ENCODE measurements at regions not wholly inside any gene's neighbourhood (a gene's known extent, or its start where the extent isn't known, plus 50 kb on each side); places are given as distances from the start of the nearest gene placed in this dataset.

DNA sequence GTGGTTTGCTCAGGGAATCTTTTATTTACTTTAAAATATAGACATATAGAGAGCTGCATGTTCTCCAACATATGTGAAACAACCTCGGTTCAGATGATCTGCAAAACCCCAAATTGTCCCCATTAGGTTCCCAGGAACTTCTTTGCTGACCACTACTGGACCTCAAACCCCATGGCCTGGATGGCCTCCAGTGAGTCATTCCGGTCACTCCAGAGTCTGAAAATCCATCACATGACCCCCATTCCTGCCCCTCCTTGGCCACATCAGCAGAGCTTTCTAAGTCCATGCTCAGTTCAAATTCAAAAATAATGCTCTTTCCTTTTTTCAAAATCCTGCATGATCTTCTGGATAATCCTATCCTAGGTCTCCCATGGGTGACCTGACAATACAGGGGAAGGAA lies 271.0 kb downstream of the TNS1 start:
- Histone ChIP-seq H3K36me3 (ENCODE audit: insufficient read depth) (no peaks in the 10 kb centered on the region), H3K4me2 (no peak overlapping the region), H4K20me1 (replicated peaks; ENCODE audit: insufficient read depth) (no peaks in the 10 kb centered on the region), H3K79me2 (replicated peaks; ENCODE audit: insufficient read depth) (no peaks in the 10 kb centered on the region), H3K4me3 (no peak overlapping the region), H3K27ac (ENCODE audit: low read depth) (no peak overlapping the region), H3K4me1 (ENCODE audit: insufficient read depth) (no peaks in the 10 kb centered on the region), H2AFZ (no peak overlapping the region), H3F3A (replicated peaks; ENCODE audit: low read depth) (no peaks in the 10 kb centered on the region), H3K27me3 (ENCODE audit: insufficient read depth) (no peaks in the 10 kb centered on the region), H3K9me2 (ENCODE audit: insufficient read depth) (peaks cover 13% of the 10 kb centered on the region; the same call in 1 of the 2 replicates)
- H3K36me3 Mint-ChIP-seq (ENCODE audit: low read depth) = no peaks in the 10 kb centered on the region
- DNase-seq (ENCODE audit: low spot score) = no peak
- peaks cover 3% of the 10 kb centered on the region for H3K27me3 Mint-ChIP-seq (ENCODE audit: insufficient read depth, low read depth, poor library complexity)
- H3K4me3 Mint-ChIP-seq = no peak overlapping the region
- no peak overlapping the region for H3K27ac Mint-ChIP-seq
- H3K4me1 Mint-ChIP-seq = no peaks in the 10 kb centered on the region
- no peaks in the 10 kb centered on the region for H3K9me3 Mint-ChIP-seq
- TF ChIP-seq ZNF331 (CRISPR knock-in tag; IDR thresholded peaks at IDR 0.05; ENCODE audit: low read depth) (no peak), JUNB (IDR thresholded peaks at IDR 0.05; ENCODE audit: unreplicated experiment) (no peak), ETS1 (IDR thresholded peaks at IDR 0.05) (no peak), EZH2 (IDR thresholded peaks at IDR 0.05; ENCODE audit: low read depth, unreplicated experiment) (no peak), ZNF114 (CRISPR knock-in tag; IDR thresholded peaks at IDR 0.05) (no peak), POLR2AphosphoS5 (IDR thresholded peaks at IDR 0.05; ENCODE audit: low read depth) (no peak), CREB1 (CRISPR knock-in tag; IDR thresholded peaks at IDR 0.05; ENCODE audit: low read depth) (no peak), EZH2phosphoT487 (IDR thresholded peaks at IDR 0.05; ENCODE audit: unreplicated experiment) (no peak), NANOG (IDR thresholded peaks at IDR 0.05; ENCODE audit: borderline replicate concordance) (no peak), STAT1 (IDR thresholded peaks at IDR 0.05; ENCODE audit: unreplicated experiment) (no peak), REST (IDR thresholded peaks at IDR 0.05; ENCODE audit: unreplicated experiment) (no peak)
- TF ChIP-seq, protein P1, sequence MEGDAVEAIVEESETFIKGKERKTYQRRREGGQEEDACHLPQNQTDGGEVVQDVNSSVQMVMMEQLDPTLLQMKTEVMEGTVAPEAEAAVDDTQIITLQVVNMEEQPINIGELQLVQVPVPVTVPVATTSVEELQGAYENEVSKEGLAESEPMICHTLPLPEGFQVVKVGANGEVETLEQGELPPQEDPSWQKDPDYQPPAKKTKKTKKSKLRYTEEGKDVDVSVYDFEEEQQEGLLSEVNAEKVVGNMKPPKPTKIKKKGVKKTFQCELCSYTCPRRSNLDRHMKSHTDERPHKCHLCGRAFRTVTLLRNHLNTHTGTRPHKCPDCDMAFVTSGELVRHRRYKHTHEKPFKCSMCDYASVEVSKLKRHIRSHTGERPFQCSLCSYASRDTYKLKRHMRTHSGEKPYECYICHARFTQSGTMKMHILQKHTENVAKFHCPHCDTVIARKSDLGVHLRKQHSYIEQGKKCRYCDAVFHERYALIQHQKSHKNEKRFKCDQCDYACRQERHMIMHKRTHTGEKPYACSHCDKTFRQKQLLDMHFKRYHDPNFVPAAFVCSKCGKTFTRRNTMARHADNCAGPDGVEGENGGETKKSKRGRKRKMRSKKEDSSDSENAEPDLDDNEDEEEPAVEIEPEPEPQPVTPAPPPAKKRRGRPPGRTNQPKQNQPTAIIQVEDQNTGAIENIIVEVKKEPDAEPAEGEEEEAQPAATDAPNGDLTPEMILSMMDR (conservative IDR thresholded peaks at IDR 0.05; ENCODE audit: low read depth in 2 of 2) = no peak
- TF ChIP-seq, protein P2, sequence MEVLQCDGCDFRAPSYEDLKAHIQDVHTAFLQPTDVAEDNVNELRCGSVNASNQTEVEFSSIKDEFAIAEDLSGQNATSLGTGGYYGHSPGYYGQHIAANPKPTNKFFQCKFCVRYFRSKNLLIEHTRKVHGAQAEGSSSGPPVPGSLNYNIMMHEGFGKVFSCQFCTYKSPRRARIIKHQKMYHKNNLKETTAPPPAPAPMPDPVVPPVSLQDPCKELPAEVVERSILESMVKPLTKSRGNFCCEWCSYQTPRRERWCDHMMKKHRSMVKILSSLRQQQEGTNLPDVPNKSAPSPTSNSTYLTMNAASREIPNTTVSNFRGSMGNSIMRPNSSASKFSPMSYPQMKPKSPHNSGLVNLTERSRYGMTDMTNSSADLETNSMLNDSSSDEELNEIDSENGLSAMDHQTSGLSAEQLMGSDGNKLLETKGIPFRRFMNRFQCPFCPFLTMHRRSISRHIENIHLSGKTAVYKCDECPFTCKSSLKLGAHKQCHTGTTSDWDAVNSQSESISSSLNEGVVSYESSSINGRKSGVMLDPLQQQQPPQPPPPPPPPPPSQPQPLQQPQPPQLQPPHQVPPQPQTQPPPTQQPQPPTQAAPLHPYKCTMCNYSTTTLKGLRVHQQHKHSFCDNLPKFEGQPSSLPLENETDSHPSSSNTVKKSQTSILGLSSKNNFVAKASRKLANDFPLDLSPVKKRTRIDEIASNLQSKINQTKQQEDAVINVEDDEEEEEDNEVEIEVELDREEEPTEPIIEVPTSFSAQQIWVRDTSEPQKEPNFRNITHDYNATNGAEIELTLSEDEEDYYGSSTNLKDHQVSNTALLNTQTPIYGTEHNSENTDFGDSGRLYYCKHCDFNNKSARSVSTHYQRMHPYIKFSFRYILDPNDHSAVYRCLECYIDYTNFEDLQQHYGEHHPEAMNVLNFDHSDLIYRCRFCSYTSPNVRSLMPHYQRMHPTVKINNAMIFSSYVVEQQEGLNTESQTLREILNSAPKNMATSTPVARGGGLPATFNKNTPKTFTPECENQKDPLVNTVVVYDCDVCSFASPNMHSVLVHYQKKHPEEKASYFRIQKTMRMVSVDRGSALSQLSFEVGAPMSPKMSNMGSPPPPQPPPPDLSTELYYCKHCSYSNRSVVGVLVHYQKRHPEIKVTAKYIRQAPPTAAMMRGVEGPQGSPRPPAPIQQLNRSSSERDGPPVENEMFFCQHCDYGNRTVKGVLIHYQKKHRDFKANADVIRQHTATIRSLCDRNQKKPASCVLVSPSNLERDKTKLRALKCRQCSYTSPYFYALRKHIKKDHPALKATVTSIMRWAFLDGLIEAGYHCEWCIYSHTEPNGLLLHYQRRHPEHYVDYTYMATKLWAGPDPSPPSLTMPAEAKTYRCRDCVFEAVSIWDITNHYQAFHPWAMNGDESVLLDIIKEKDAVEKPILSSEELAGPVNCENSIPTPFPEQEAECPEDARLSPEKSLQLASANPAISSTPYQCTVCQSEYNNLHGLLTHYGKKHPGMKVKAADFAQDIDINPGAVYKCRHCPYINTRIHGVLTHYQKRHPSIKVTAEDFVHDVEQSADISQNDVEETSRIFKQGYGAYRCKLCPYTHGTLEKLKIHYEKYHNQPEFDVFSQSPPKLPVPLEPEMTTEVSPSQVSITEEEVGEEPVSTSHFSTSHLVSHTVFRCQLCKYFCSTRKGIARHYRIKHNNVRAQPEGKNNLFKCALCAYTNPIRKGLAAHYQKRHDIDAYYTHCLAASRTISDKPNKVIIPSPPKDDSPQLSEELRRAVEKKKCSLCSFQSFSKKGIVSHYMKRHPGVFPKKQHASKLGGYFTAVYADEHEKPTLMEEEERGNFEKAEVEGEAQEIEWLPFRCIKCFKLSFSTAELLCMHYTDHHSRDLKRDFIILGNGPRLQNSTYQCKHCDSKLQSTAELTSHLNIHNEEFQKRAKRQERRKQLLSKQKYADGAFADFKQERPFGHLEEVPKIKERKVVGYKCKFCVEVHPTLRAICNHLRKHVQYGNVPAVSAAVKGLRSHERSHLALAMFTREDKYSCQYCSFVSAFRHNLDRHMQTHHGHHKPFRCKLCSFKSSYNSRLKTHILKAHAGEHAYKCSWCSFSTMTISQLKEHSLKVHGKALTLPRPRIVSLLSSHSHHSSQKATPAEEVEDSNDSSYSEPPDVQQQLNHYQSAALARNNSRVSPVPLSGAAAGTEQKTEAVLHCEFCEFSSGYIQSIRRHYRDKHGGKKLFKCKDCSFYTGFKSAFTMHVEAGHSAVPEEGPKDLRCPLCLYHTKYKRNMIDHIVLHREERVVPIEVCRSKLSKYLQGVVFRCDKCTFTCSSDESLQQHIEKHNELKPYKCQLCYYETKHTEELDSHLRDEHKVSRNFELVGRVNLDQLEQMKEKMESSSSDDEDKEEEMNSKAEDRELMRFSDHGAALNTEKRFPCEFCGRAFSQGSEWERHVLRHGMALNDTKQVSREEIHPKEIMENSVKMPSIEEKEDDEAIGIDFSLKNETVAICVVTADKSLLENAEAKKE (CRISPR knock-in tag; IDR thresholded peaks at IDR 0.05) = no peak
- ATAC-seq = no peak
